GM04504 (cell line): ENCODE measurements at regions not wholly inside any gene's neighbourhood (a gene's known extent, or its start where the extent isn't known, plus 50 kb on each side); places are given as distances from the start of the nearest gene placed in this dataset.

Experiments used
- DNase-seq: peaks from one replicate; pipeline ENCODE4 v3.0.0-alpha.2; 2012; ENCODE audit warnings: low read depth

DNA sequence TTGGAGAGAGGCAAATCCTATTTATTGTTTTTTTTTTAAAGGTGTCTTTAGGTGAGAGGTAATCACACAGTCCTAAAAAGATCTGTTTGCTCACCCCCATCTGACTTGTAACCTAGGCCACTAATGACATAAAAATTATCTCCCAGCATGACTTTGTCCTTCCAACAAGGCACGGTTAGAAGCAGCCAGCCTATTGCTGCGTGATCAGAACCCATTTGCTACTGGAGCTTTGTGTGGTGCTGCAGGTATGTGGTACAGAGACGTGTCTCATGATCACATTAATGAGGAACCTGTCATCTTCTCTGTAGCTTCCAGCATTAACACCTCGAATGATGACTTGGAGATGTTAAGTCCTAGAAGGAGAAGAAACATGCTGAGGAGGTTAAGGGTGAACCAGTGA, 555.8 kb upstream of the TLE4 start:
- DNase-seq: no peak

DNA sequence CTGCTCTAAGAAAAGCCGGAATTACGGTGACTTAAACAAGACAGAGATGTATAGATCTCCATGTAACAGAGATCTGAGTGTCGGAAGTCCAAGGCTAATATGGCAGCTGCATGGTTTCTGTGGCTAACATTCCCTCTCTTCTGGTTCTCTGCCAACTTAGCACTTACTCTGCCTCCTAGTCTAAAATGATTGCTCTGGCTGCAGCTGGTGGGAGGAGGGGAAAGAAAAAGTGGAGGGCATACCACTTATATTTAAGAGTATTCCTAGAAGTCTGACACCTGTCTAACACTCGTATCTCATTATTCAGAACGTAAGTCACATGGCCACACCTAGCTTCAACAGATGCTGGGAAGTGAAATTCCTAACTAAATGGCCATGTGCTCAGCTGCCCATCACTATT, 551.5 kb upstream of the TLE4 start:
- no peak for DNase-seq

DNA sequence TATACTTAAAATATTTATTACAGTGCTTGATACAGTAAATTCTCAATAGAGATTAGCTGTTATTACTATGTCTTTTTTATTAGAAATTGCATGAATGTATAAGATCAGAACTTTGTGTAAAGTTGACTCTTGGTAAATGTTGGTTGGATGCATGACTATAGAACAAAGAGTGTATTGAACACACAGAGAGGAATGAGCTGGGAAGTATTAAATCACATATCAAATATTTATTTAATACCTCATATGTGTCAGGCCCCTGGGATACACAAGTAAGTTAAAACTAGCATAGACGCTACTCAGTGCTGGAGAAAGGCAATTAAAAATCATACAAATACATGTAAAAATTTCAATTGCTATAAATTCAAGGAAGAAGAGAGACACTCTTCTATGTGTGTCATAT, 550.7 kb upstream of the TLE4 start:
- DNase-seq: no peak

DNA sequence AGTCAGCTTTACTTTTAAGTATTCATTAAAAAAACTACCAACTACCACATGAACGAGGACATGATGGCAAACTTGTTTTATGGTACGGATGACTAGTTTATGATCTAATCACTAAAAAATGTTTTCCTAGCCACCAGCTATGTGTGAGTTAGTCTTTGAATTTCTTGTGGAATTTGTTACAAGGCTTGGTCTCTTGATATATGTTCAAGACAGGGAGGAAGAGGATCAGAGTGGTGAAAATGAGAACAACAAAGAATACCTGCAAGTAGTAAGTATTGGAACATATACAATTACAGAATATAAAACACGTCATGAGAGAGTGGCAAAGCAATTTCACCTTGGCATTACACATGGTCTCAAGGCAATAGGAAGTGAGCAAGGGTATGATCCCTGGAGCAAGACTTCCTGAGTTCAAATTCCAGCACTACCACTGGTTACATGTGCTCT, 548.6 kb upstream of the TLE4 start:
- peak; percentile 81 for DNase-seq

DNA sequence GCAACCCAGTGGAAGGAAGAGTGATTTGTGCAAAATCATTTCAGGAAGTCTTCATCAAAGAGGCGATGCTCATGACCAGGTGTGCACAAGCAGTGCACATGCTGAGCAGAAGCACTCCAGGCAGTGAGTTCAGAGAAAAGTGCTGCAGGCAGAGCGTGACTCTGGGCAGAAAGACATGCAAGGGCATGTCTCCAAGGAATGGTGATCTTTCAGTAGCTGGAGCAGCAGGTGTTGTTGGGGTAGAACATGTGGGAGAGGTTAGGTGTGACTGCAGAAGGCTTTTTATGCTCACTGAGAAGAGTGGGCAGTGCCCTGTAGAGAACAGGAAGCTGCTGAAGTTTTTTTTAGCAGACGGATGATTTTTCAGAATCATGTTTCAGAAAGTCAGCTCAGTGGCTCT, 545.4 kb upstream of the TLE4 start:
- DNase-seq: no peak

DNA sequence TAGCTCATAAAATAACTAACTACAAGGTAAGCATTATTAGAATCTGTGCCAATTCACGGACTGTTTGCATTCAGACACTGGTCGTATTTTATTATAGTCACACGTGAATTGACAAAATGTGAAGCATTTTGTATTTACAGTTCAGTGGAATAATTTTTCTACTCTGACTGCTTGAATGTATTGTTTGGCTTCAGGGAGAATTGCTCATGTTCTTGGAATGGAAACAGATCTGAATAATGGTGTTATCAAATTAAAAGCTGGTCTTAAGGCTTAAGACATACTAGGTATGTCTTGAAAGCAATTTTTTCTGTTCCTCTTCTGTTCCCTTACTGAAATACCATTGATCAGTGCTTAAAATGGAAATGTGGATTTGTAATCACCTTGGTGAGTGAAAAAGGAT, 543.7 kb upstream of the TLE4 start:
- no peak for DNase-seq

DNA sequence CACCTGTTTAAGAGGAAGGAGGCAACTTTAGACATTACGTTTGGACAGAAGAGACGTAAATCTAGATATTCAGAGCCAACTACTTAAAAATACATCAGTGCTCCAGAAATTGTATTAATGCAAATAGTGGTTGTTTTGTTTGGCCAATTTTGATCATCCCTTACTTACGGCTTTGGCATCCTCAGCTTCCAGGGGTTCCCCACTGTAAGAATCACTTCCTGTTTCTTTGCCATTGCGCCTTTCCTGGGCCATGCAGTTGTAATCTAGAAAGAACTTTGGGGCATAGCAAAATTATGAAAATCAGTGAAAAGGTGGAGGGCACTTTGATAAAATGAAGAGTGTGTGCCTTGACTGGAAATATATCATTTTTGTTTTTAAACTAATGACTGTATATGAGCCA, 537.2 kb upstream of the TLE4 start:
- no peak for DNase-seq

DNA sequence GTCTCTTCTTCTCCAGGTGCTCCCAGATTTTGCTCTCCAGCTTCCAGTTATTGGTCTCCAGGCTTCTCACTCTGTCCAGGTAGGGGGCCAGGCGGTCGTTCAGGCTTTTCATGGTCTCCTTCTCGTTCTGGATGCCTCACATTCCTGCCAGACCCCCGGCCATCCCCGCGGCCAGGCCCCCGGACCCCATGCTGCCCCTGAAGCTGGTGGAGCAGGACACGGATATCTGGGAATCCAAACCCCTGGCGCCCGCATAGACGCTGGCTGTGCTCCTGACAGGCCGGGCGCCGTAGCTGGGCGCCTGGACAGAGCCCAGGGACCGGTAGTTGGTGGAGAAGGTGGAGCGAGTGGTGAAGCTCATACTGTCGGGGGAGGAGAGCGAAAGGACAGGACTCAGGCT, 534.4 kb upstream of the TLE4 start:
- DNase-seq: no peak

DNA sequence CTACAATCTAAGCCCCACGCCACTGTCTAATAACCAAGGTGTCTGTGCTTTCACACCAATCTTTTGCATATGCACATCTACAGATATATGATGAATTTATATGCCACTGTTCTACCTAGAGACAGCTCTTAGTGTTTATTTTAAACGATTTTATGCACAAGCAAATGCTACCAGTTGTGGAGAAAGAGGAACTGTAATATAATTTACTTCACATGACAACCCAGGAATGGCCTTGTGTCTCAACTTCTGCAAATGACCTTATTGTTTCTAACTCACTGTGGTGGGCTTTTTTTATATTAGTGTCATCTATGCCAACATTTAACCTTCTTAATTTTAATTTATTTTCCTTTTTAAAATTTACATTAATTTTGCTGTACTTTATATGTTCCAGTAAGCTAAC, 531.1 kb upstream of the TLE4 start:
- DNase-seq: no peak

DNA sequence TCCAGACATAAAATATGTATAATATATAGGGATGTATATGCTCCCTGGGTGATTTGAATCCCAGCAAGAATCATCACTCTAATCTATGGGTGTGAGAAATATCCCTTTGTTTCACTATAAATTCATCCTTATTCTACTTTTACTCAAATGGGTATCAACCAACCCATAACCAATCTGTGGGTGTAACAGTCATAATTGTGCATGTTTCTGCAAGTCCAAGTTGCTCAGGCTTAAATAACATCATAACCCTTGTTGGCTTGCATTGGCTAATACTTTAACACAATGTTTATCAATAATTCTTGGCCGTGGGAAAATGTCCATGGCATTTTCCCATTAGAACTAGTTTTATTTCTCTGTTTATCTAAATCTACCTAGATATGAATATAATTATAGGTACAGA, 530.5 kb upstream of the TLE4 start:
- DNase-seq: no peak

DNA sequence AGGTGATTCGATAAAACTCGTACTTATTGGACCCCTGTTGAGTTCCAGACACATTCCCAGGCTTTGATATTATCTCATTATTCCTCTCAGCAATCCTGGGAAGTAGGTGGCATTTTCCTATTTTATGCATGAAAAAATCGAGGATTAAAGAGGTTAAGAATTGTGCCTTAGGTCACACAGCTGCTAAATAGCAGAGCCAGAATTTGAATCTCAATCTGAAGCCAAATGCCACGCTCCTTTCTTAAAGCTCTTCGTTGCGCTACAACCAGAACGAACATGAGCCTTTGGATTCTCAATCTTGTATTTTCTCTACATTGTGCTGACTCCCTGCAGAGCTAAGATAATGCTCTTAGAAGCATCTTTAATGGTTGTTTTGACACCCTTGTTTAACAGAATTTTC, 527.8 kb upstream of the TLE4 start:
- no peak for DNase-seq

DNA sequence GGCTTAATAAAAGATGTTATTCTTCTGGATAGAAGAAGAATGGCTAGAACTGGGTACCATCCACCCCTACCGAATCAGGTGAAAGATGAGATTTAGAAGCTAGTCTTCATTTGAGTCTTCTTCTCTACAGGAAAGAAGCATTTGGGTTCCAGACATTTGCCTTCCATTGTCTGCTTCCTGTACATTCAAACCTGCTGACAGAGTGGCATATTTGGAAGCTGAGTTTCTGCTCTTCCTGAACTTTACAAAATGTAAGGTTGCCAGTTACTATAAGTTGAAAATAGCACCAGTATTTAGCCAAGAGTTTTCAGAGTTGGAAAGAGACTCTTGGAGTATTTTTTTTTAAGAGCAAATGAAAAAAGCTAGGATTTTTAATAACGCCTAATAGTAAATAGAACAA, 525.4 kb upstream of the TLE4 start:
- DNase-seq: no peak

DNA sequence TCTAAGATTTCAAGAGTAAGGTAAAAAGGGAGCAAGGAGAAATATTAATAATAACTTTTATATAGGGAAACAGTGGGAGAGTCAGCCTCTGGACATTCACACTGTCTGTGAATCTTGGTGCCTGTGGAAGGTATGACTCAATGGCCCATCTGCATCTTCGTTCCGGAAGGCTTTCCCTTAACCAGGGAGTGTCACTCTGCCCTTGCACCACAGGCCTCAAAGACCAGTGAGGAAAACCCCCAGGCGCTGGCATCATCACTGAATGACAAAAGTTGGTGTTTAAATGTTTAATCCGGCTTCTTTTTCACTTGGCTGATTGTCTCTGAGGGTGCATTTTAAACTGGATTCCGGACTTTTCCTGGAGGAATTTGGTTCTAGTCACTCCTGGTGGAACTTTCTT, 522.4 kb upstream of the TLE4 start:
- DNase-seq: no peak

DNA sequence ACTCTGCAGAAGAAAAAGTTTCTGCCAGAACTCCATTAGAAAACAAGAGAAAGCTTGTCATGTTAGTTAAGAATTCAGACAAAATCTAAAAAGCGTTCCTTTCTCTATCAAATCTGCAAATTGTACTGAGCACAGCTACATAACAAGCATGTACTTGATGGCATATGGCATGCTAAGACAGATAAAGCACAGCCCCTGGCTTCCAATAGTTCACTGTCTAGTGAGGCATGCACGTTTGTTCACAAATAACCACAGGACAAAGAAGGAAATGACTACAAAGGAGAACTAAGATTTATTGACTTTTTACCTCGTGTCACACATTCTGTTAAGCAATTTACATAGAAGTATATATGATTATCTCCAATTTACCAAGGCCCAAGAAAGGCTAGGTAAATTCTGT, 518.2 kb upstream of the TLE4 start:
- no peak for DNase-seq

DNA sequence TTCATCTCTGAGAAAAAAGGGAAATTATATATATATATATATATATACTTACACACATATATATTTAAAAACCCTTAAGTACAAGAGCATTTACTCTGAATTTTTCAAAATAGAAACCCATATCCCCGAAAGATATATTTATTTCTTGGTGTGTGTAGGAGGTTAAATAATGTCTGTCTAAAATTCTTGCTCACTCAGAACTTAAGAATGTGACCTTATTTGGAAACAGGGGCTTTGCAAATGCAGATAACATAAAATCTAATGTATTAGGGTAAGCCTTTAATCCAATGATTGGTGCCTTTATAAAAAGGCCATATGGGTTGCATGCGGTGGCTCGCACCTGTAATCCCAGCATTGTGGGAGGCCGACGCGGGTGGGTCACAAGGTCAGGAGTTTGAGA, 517.3 kb upstream of the TLE4 start:
- DNase-seq: no peak

DNA sequence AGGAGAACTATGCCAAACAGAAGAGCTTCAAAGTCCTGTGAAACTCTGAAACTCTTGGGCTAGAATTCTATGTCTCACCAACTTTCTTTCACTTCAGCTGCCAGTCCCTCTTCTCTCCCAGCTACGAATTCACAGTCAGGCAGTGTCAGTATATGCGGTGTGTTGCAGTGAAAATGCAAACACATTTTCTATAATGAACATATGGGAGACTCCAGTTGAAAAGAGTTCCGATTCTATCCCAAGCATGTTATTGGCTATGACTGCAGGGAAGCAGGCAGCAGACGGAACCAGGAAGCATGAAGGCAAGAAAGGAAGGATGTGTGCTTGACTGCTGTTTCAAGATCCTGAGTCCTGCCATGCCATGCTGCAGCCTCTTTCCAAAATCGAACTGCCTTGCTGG, 515.7 kb upstream of the TLE4 start:
- DNase-seq: no peak

DNA sequence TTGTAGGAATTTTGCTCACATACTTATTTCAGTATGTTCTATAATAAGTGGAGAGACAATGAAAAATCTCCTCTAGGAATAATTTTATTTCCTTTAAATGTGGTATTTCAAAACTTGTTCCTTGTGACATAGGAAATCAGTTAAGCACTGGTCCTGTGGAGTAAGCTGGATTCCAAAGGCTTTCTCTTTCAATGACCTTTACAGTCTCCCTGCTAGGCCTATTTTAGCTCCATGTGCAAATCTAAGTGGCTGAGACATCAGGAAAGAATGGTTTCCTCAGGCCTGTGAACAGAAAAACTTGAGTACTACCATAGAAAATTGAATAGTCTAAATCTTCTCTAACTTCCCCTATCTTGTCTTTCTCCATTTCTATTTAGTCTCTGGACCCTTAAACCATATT, 514.2 kb upstream of the TLE4 start:
- DNase-seq: peak; percentile 18

DNA sequence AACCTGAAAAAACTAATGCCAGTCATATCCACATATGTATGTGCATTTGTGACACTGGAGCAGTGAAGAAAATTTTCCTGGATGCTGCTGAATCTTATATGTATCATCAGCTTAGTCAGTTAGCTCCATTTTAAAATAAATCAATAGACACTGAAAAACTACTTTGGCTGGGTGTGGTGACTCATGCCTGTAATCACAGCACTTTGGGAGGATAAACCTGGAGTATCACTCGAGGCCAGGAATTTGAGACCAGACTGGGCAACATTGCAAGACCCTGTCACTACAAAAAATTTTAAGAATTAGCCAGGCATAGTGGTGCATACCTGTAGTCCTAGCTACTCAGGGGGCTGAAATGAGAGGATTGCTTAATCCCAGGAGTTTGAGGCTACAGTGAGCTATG, 511.0 kb upstream of the TLE4 start:
- peak; percentile 14 for DNase-seq

DNA sequence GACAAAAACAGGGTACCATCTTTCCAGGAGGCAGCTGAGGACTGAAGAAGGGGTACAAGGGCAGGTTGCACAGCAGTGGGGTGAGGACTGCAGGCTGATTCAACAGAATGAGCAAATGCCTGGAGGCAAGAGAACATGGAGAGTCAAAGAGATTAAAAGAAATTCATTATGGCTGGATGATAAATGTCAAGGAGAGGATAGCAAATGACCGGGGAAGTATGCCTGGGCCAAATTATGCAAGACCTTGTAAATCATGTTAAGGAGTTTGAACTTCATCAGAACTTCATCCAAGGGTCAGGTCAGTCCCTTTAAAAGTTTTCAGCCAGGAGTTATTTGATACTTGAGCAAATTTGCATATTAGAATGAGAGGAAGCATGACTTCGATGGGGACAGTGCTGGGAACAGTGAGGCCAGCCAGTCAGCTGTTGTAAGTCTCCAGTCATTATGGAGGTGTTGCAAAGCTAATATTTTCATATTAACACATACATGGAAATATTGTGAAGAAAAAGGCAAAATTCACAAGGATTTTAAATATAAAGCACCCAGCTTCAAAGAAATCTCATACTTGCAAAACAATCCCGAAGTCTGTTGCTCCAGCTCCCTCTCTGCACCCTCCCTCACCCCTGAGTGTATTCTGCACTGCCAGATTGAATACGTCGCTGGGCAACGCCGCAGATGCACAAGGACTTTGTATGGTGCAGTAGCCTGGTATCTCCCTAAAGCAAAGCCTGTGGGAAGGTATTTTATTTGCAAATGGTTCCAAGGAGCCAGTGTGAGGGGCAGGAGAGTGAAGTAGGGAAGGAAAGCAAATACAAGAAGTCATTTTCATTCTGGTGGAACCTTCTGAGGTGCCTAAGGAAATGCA, 509.8 kb upstream of the TLE4 start:
- DNase-seq: peak; percentile 48

DNA sequence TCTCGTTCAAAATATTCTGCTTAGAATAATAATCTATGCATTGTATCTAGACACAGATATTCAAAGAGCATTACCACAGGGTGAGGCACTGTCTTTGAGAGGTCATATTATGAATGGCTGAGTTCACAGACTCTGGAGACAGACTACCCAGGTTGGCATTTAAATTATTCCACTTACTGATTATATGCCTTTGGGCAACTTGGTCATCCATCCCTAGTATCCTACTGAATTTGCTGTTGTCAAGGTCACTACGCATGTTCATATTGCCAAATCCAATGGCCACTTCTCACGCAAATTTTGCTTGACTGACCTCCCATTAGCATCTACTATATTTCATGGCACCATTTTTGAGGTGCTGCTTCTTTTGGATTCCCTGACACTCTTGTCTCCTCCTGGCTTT, 498.6 kb upstream of the TLE4 start:
- DNase-seq: no peak

DNA sequence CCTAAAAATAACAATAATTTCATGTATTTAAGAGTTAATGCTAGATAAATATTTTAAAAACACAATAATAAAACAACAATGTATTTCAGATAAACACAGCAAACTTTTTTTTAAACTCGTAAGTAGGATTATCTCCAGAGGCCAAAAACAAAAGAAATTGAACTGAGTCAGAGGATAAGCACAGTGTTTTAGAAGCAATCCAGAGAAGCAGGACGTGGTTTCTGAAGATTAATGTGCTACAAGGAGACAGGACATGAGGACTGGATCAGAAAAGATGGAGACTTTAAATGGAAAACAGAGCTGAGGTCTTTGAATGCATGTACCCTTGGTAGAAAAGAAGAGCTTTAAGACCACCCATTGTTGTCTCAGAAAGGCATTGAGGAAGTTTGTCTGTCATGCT, 491.2 kb upstream of the TLE4 start:
- DNase-seq: no peak

DNA sequence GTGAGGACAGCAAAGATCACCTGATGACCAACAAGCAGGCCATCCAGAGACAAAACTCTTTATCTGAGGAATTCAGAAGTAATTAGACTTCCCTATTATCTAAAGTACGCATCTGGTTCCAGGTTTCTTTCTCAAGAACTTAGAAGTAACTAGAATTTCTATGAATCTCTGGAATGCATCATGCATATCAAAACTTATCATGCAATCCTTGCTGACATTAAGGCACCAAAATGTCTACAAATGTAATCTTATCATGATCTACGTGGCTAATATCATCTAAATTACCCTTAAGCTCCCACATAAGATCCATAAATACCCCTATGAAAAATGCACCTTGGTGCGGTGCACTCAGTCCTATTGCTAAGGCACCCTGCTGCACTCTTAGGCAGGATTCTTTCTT, 488.1 kb upstream of the TLE4 start:
- DNase-seq: no peak

DNA sequence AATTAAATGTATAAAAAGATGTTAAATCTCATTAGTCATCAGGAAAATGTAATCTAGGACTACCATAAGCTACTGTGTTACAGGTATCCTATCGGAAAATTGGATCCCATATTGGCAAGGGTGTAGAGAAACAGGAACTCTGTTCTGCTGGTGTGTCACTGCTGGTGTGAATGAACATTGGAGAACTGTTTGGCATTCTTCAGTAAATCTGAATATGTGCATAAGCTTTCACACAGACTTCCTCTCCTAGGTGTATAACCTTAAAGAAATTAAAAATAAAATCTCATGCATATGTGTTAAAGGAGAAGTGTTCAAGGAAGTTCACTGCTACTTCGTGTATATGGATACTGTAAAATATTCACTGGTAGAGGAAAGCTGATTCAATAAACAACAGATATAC, 484.6 kb upstream of the TLE4 start:
- no peak for DNase-seq

DNA sequence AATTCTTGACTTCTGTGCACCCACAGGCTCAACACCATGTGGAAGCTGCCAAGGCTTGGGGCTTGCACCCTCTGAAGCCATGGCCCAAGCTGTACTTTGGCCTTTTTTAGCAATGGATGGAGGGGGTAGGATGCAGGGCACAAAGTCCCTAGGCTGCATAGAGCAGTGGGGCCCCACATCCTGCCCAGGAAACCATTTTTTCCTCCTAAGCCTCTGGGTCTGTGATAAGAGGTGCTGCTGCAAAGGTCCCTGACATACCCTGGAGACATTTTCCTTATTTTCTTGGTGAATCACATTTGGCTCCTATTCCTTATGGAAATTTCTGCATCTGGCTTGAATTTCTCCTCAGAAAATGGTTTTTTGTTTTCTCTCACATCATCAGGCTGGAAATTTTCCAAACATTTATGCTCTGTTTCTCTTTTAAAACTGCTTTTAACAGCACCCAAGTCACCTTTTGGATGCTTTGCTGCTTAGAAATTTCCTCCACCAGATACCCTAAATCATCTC, 482.7 kb upstream of the TLE4 start:
- no peak for DNase-seq
